GM19035 (cell line): ENCODE measurements at regions not wholly inside any gene's neighbourhood (a gene's known extent, or its start where the extent isn't known, plus 50 kb on each side); places are given as distances from the start of the nearest gene placed in this dataset.

Experiments used
- ATAC-seq: cut with Tn5 transposase; IDR thresholded peaks from one replicate; pipeline ENCODE4 v1.9.1; 2021; ENCODE audit not compliant: unreplicated experiment

- ATAC-seq, result no peak
These were observed 245.0 kb downstream of the ATP23 start for GRCh38 chr12:58186401-58186800.

- ATAC-seq, result no peak
These were observed 245.5 kb downstream of the ATP23 start for GRCh38 chr12:58186914-58187313.

- no peak for ATAC-seq
These were observed 247.7 kb downstream of the ATP23 start for GRCh38 chr12:58189030-58189429.

GRCh38 chr12:58189893-58190292 is 248.5 kb downstream of the ATP23 start:
- no peak for ATAC-seq

- ATAC-seq, result no peak
These were observed 249.3 kb downstream of the ATP23 start for GRCh38 chr12:58190618-58191017.

GRCh38 chr12:58196971-58197370 is 255.6 kb downstream of the ATP23 start:
- no peak for ATAC-seq

GRCh38 chr12:58202933-58203718 is 261.8 kb downstream of the ATP23 start:
- no peak for ATAC-seq

GRCh38 chr12:58204071-58204470 is 262.7 kb downstream of the ATP23 start:
- no peak for ATAC-seq

- no peak for ATAC-seq
These were observed 265.5 kb downstream of the ATP23 start for GRCh38 chr12:58206876-58207275.

- ATAC-seq, result no peak
These were observed 269.8 kb downstream of the ATP23 start for GRCh38 chr12:58211211-58211610.

GRCh38 chr12:58217130-58217529 is 275.8 kb downstream of the ATP23 start:
- no peak for ATAC-seq

- ATAC-seq, result no peak
These were observed 283.3 kb downstream of the ATP23 start for GRCh38 chr12:58224536-58225105.

GRCh38 chr12:58225203-58225877 is 284.0 kb downstream of the ATP23 start:
- no peak for ATAC-seq

- ATAC-seq, result no peak
These were observed 292.5 kb downstream of the ATP23 start for GRCh38 chr12:58233886-58234285.

- no peak for ATAC-seq
These were observed 297.0 kb downstream of the ATP23 start for GRCh38 chr12:58238411-58238810.

GRCh38 chr12:58241099-58241498 is 299.7 kb downstream of the ATP23 start:
- no peak for ATAC-seq

- no peak for ATAC-seq
These were observed 301.6 kb downstream of the ATP23 start for GRCh38 chr12:58242796-58243630.

GRCh38 chr12:58247633-58248032 is 306.3 kb downstream of the ATP23 start:
- ATAC-seq, result no peak

- no peak for ATAC-seq
These were observed 307.2 kb downstream of the ATP23 start for GRCh38 chr12:58248599-58248998.

- no peak for ATAC-seq
These were observed 308.2 kb downstream of the ATP23 start for GRCh38 chr12:58249610-58250009.

GRCh38 chr12:58250077-58250476 is 308.7 kb downstream of the ATP23 start:
- no peak for ATAC-seq
